ENCODE measurements at regions not wholly inside any gene's neighbourhood (a gene's known extent, or its start where the extent isn't known, plus 50 kb on each side); places are given as distances from the start of the nearest gene placed in this dataset.

DNA sequence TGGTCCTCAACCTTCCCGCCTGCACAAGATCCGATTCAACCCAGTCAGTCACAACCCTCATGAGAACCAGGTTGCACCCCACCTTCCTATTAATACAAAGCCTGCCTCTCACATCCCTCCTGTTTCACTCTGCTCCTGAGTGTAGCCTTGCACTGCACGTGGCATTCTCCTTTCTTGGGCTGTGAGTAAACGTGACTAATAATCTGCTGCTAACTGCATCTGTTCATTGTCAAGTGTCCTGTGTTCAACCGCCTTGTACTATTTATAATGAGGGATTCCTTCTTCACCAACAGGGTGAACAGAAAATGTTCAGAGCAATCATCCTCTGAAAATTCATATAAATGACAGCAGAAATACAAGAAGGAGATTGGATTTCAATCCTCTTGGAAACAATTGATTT is 1608.2 kb downstream of the SLITRK5 start:
- TF ChIP-seq, protein P1, sequence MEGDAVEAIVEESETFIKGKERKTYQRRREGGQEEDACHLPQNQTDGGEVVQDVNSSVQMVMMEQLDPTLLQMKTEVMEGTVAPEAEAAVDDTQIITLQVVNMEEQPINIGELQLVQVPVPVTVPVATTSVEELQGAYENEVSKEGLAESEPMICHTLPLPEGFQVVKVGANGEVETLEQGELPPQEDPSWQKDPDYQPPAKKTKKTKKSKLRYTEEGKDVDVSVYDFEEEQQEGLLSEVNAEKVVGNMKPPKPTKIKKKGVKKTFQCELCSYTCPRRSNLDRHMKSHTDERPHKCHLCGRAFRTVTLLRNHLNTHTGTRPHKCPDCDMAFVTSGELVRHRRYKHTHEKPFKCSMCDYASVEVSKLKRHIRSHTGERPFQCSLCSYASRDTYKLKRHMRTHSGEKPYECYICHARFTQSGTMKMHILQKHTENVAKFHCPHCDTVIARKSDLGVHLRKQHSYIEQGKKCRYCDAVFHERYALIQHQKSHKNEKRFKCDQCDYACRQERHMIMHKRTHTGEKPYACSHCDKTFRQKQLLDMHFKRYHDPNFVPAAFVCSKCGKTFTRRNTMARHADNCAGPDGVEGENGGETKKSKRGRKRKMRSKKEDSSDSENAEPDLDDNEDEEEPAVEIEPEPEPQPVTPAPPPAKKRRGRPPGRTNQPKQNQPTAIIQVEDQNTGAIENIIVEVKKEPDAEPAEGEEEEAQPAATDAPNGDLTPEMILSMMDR (IDR thresholded peaks at IDR 0.05), result no peak
- TF ChIP-seq EP300 (IDR thresholded peaks at IDR 0.05), result no peak
- TF ChIP-seq POLR2A (IDR thresholded peaks at IDR 0.05), result no peak

Data from ovary (tissue), 3 donors.